GM23338 (cell line): ENCODE measurements at regions not wholly inside any gene's neighbourhood (a gene's known extent, or its start where the extent isn't known, plus 50 kb on each side); places are given as distances from the start of the nearest gene placed in this dataset.
"Not testable (repeated sequence)": the region's sequence is repeated elsewhere in the genome, so short reads cannot be mapped to it uniquely, and the experiment has no call there.

ENCODE experiments used
- CTCF ChIP-seq, 2 experiments: fragments of 200-600 bp in 1 of 2; sonication (generic) in 1 of 2; conservative IDR thresholded peaks; 2 replicates each; pipeline versions ENCODE4 v1.5.1 to v1.6.1; 2016 to 2017; ENCODE audit warnings: antibody characterized with exemption in 2 of 2, low read depth in 2 of 2, mild to moderate bottlenecking in 2 of 2, moderate library complexity in 1 of 2
- EZH2phosphoT487 ChIP-seq: fragments of 200-600 bp; sonication (generic); IDR thresholded peaks from one replicate; pipeline ENCODE4 v1.8.1; 2018; ENCODE audit warnings: antibody characterized with exemption; ENCODE audit not compliant: unreplicated experiment
- JUNB ChIP-seq: IDR thresholded peaks from one replicate; pipeline ENCODE4 v1.6.1; 2016; ENCODE audit warnings: antibody characterized with exemption; ENCODE audit not compliant: unreplicated experiment
- POLR2AphosphoS5 ChIP-seq: IDR thresholded peaks from 2 replicates; pipeline ENCODE4 v1.6.1; 2016; ENCODE audit warnings: antibody characterized with exemption, low read depth
- REST ChIP-seq: IDR thresholded peaks from one replicate; pipeline ENCODE4 v1.6.1; 2018; ENCODE audit warnings: antibody characterized with exemption; ENCODE audit not compliant: unreplicated experiment

GRCh38 chr4:132122741-132123140, 1026.4 kb upstream of the PCDH10 start:
- not testable (repeated sequence) for TF ChIP-seq CTCF (conservative IDR thresholded peaks at IDR 0.05; ENCODE audit: low read depth in 2 of 2); EZH2phosphoT487; POLR2AphosphoS5; REST; JUNB
